ENCODE measurements at regions not wholly inside any gene's neighbourhood (a gene's known extent, or its start where the extent isn't known, plus 50 kb on each side); places are given as distances from the start of the nearest gene placed in this dataset.

GRCh38 chr9:86445671-86446070 lies 91.5 kb upstream of the TUT7 start:
- peaks cover 5% of the 10 kb centered on the region for H3K4me1 ChIP-seq (ENCODE audit: control insufficient read depth, low read depth, low read length)
- H3K27me3 ChIP-seq (ENCODE audit: control insufficient read depth, insufficient read depth, low read length), result no peaks in the 10 kb centered on the region
- no peak overlapping the region for H3K9ac ChIP-seq (ENCODE audit: low read length)
- H3K36me3 ChIP-seq (ENCODE audit: control insufficient read depth, low read depth, low read length), result no peaks in the 10 kb centered on the region
- no peak overlapping the region for H3K4me3 ChIP-seq (ENCODE audit: low read length)
- no peaks in the 10 kb centered on the region for H3K9me3 ChIP-seq (ENCODE audit: control insufficient read depth, low read depth, low read length)
- H3K27ac ChIP-seq (ENCODE audit: low read length), result no peak overlapping the region

- H3K4me1 ChIP-seq (ENCODE audit: control insufficient read depth, low read depth, low read length), result peaks cover 5% of the 10 kb centered on the region
- no peaks in the 10 kb centered on the region for H3K9me3 ChIP-seq (ENCODE audit: control insufficient read depth, low read depth, low read length)
- H3K9ac ChIP-seq (ENCODE audit: low read length), result no peak overlapping the region
- no peak overlapping the region for H3K27ac ChIP-seq (ENCODE audit: low read length)
- no peaks in the 10 kb centered on the region for H3K27me3 ChIP-seq (ENCODE audit: control insufficient read depth, insufficient read depth, low read length)
- no peaks in the 10 kb centered on the region for H3K36me3 ChIP-seq (ENCODE audit: control insufficient read depth, low read depth, low read length)
- H3K4me3 ChIP-seq (ENCODE audit: low read length), result no peak overlapping the region
Measured at GRCh38 chr9:86443992-86444391, 89.8 kb upstream of the TUT7 start.

GRCh38 chr9:86434039-86434726 lies 80.0 kb upstream of the TUT7 start:
- Histone ChIP-seq H3K36me3 (ENCODE audit: control insufficient read depth, low read depth, low read length) (no peaks in the 10 kb centered on the region), H3K9ac (ENCODE audit: low read length) (no peak overlapping the region), H3K27me3 (ENCODE audit: control insufficient read depth, insufficient read depth, low read length) (no peaks in the 10 kb centered on the region), H3K27ac (ENCODE audit: low read length) (no peak overlapping the region), H3K4me3 (ENCODE audit: low read length) (no peak overlapping the region), H3K9me3 (ENCODE audit: control insufficient read depth, low read depth, low read length) (no peaks in the 10 kb centered on the region), H3K4me1 (ENCODE audit: control insufficient read depth, low read depth, low read length) (no peaks in the 10 kb centered on the region)

GRCh38 chr9:86424251-86424891 lies 70.2 kb upstream of the TUT7 start:
- Histone ChIP-seq H3K4me3 (ENCODE audit: low read length) (no peak overlapping the region), H3K9ac (ENCODE audit: low read length) (no peak overlapping the region), H3K36me3 (ENCODE audit: control insufficient read depth, low read depth, low read length) (no peaks in the 10 kb centered on the region), H3K9me3 (ENCODE audit: control insufficient read depth, low read depth, low read length) (no peaks in the 10 kb centered on the region), H3K27me3 (ENCODE audit: control insufficient read depth, insufficient read depth, low read length) (no peaks in the 10 kb centered on the region), H3K4me1 (ENCODE audit: control insufficient read depth, low read depth, low read length) (no peaks in the 10 kb centered on the region), H3K27ac (ENCODE audit: low read length) (no peak overlapping the region)

- no peaks in the 10 kb centered on the region for H3K36me3 ChIP-seq (ENCODE audit: control insufficient read depth, low read depth, low read length)
- no peak overlapping the region for H3K27ac ChIP-seq (ENCODE audit: low read length)
- peaks cover 58% of the 10 kb centered on the region for H3K27me3 ChIP-seq (ENCODE audit: control insufficient read depth, insufficient read depth, low read length)
- H3K4me3 ChIP-seq (ENCODE audit: low read length), result no peak overlapping the region
- H3K9me3 ChIP-seq (ENCODE audit: control insufficient read depth, low read depth, low read length), result no peaks in the 10 kb centered on the region
- H3K9ac ChIP-seq (ENCODE audit: low read length), result no peak overlapping the region
- no peaks in the 10 kb centered on the region for H3K4me1 ChIP-seq (ENCODE audit: control insufficient read depth, low read depth, low read length)
Measured at GRCh38 chr9:86413971-86414880, 60.0 kb upstream of the TUT7 start.

GRCh38 chr9:86410281-86410680 lies 56.1 kb upstream of the TUT7 start:
- Histone ChIP-seq H3K9me3 (ENCODE audit: control insufficient read depth, low read depth, low read length) (no peaks in the 10 kb centered on the region), H3K4me3 (ENCODE audit: low read length) (no peak overlapping the region), H3K36me3 (ENCODE audit: control insufficient read depth, low read depth, low read length) (no peaks in the 10 kb centered on the region), H3K4me1 (ENCODE audit: control insufficient read depth, low read depth, low read length) (peaks cover 5% of the 10 kb centered on the region), H3K27ac (ENCODE audit: low read length) (no peak overlapping the region), H3K9ac (ENCODE audit: low read length) (no peak overlapping the region), H3K27me3 (ENCODE audit: control insufficient read depth, insufficient read depth, low read length) (peaks cover 92% of the 10 kb centered on the region)

GRCh38 chr9:86408121-86408520 lies 53.9 kb upstream of the TUT7 start:
- Histone ChIP-seq H3K9ac (ENCODE audit: low read length) (no peak overlapping the region), H3K27me3 (ENCODE audit: control insufficient read depth, insufficient read depth, low read length) (peaks cover 97% of the 10 kb centered on the region), H3K36me3 (ENCODE audit: control insufficient read depth, low read depth, low read length) (no peaks in the 10 kb centered on the region), H3K4me3 (ENCODE audit: low read length) (no peak overlapping the region), H3K9me3 (ENCODE audit: control insufficient read depth, low read depth, low read length) (no peaks in the 10 kb centered on the region), H3K27ac (ENCODE audit: low read length) (no peak overlapping the region), H3K4me1 (ENCODE audit: control insufficient read depth, low read depth, low read length) (peaks cover 5% of the 10 kb centered on the region)

- Histone ChIP-seq H3K27me3 (ENCODE audit: control insufficient read depth, insufficient read depth, low read length) (peaks cover 90% of the 10 kb centered on the region), H3K27ac (ENCODE audit: low read length) (no peak overlapping the region), H3K36me3 (ENCODE audit: control insufficient read depth, low read depth, low read length) (no peaks in the 10 kb centered on the region), H3K9ac (ENCODE audit: low read length) (no peak overlapping the region), H3K4me3 (ENCODE audit: low read length) (no peak overlapping the region), H3K9me3 (ENCODE audit: control insufficient read depth, low read depth, low read length) (no peaks in the 10 kb centered on the region), H3K4me1 (ENCODE audit: control insufficient read depth, low read depth, low read length) (peaks cover 5% of the 10 kb centered on the region)
Measured at GRCh38 chr9:86407022-86407421, 52.8 kb upstream of the TUT7 start.

- H3K27me3 ChIP-seq (ENCODE audit: control insufficient read depth, insufficient read depth, low read length), result peaks cover 83% of the 10 kb centered on the region
- H3K36me3 ChIP-seq (ENCODE audit: control insufficient read depth, low read depth, low read length), result no peaks in the 10 kb centered on the region
- H3K4me1 ChIP-seq (ENCODE audit: control insufficient read depth, low read depth, low read length), result peaks cover 5% of the 10 kb centered on the region
- no peak overlapping the region for H3K9ac ChIP-seq (ENCODE audit: low read length)
- no peaks in the 10 kb centered on the region for H3K9me3 ChIP-seq (ENCODE audit: control insufficient read depth, low read depth, low read length)
- no peak overlapping the region for H3K27ac ChIP-seq (ENCODE audit: low read length)
- H3K4me3 ChIP-seq (ENCODE audit: low read length), result no peak overlapping the region
Measured at GRCh38 chr9:86406366-86406765, 52.2 kb upstream of the TUT7 start.

- peaks cover 79% of the 10 kb centered on the region for H3K27me3 ChIP-seq (ENCODE audit: control insufficient read depth, insufficient read depth, low read length)
- no peaks in the 10 kb centered on the region for H3K9me3 ChIP-seq (ENCODE audit: control insufficient read depth, low read depth, low read length)
- H3K27ac ChIP-seq (ENCODE audit: low read length), result no peak overlapping the region
- no peak overlapping the region for H3K9ac ChIP-seq (ENCODE audit: low read length)
- H3K36me3 ChIP-seq (ENCODE audit: control insufficient read depth, low read depth, low read length), result no peaks in the 10 kb centered on the region
- H3K4me1 ChIP-seq (ENCODE audit: control insufficient read depth, low read depth, low read length), result peaks cover 5% of the 10 kb centered on the region
- H3K4me3 ChIP-seq (ENCODE audit: low read length), result no peak overlapping the region
Measured at GRCh38 chr9:86405926-86406325, 51.7 kb upstream of the TUT7 start.

- H3K27ac ChIP-seq (ENCODE audit: low read length), result no peak overlapping the region
- no peak overlapping the region for H3K4me3 ChIP-seq (ENCODE audit: low read length)
- peaks cover 5% of the 10 kb centered on the region for H3K4me1 ChIP-seq (ENCODE audit: control insufficient read depth, low read depth, low read length)
- H3K27me3 ChIP-seq (ENCODE audit: control insufficient read depth, insufficient read depth, low read length), result peaks cover 70% of the 10 kb centered on the region
- no peaks in the 10 kb centered on the region for H3K9me3 ChIP-seq (ENCODE audit: control insufficient read depth, low read depth, low read length)
- no peaks in the 10 kb centered on the region for H3K36me3 ChIP-seq (ENCODE audit: control insufficient read depth, low read depth, low read length)
- H3K9ac ChIP-seq (ENCODE audit: low read length), result no peak overlapping the region
Measured at GRCh38 chr9:86405086-86405491, 50.9 kb upstream of the TUT7 start.
